ENCODE measurements at regions not wholly inside any gene's neighbourhood (a gene's known extent, or its start where the extent isn't known, plus 50 kb on each side); places are given as distances from the start of the nearest gene placed in this dataset.
"Not testable (repeated sequence)": the region's sequence is repeated elsewhere in the genome, so short reads cannot be mapped to it uniquely, and the experiment has no call there.

DNA sequence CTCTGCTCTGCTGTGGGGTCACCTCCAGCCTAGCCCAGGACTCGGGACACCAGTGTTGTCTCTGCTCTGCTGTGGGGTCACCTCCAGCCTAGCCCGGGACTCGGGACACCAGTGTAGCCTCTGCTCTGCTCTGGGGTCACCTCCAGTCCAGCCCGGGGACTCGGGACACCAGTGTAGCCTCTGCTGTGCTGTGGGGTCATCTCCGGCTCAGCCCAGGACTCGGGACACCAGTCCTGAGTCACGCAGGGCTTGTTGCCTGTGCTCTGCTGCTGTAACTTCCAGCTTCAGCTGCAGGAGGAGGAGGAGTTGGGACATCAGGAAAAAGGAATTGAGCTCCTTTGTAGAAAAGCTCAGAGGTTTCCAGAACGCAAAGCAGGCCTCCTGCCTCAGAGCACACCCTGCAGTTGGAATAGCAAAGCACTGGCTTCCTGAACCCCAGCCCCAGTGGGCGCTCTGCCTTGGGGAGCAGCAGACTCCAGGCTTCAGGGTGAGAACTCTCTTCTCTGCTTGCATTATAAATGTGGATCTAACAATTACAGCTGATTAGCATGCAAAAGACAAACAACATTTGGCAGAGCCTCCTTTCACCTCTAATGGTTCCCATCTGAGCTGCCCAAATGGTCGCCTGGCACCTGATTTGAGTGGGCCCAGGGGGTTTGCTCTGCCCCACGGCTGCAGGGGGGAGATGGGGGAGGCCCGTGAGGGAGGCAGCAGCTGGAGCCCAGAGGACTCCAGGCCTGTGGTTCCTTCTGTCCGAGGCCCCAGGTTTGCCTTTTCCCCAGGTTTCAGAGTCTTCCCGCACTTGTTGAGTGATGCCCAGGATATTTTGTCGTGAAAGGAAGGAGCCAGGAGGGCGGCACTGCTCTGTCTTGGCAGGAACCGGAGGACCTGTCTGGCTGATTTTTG lies 323.7 kb downstream of the ADGRD1 start:
- not testable (repeated sequence) for DNase-seq

DNA sequence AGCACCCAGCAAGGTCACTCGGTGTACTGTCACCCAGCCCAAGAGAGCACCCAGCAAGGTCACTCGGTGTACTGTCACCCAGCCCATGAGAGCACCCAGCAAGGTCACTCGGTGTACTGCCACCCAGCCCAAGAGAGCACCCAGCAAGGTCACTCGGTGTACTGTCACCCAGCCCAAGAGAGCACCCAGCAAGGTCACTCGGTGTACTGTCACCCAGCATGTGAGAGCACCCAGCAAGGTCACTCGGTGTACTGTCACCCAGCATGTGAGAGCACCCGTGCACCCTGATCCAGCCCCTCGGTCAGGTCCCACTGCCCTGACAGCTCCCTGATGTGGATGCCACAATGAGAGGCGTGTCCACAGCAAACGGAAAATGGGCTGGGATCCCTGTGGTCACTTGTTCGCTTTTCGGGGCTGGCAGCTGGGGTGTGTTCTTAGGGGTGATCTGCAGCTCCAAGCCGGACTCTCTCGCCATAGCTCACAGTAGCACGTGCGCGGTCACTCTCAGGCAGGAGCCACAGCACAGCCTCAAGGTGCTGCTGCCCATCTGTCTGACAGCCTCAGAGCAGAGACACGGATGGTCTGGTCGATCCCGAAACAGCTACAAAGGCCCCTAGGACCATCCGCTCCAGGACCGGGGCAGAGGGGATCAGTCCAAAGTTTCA lies 324.9 kb downstream of the ADGRD1 start:
- not testable (repeated sequence) for DNase-seq

DNA sequence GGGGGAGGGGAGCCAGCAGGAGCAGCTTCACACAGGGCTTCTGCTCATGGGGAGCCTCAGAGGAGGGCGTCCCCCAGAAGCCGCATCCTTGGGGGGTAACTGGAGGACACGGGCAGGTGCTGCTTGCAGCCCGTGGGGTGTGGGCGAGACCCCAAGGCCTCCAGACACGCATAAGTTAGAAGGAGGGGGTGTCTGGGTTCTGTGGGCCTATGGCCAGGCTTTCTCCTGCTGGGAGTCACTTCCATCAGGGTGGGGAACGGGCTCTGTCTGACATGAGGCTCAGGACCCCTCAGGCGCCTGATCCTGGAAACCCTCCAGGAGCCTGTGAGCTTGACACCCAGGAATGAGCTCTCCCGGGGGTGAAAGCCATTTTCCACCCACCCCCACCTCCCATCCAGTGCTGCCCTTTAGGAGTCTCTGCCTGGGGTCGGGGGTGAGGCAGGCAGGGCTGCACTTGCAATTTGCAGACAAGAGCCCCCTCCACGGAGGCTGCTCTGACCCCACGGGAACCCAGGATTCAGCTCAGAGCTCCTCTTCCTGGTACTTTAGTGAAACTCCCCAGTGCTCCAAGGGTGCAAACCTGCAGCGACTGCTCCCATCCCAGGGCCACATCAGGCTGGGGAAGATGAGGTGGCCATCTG lies 325.7 kb downstream of the ADGRD1 start:
- no peak for DNase-seq

DNA sequence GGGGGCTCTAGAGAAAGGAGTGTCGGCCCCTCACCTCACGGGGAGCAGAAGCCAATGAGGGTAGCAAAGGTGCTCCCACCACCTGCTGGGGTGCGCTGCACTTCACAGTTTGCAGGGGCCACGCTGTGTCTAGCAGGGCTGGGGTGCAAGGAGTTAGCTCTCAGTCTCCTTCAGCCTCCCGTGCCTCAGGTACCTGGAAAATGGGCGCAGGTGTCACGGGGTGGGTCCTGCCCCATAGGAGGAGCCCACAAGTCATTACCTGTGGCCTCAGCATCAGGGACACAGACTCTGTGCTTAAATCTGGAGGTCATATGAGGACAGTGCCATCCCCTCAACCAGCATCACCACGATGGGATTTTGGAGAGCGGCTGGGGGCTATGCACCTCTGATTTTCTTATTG lies 326.7 kb downstream of the ADGRD1 start:
- DNase-seq: no peak

DNA sequence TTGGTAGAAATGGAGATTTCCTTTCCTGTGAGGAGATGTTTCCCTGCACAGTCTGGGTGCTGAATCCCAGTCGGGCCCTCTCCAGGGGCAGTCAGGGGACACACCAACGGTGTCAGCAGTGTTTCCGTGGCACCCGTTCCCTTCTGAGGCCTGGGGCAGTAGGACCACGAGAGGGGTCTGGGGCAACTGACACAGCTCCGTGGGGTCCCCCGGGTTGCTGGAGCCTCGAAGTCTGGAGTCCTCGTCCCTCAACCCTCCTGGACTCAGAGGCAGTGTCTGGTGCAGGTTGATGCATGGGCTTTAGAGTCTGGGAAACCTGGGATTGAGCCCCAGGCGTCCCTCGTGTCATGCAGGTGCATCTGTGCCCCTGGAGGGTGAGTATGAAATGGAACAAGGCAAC lies 327.3 kb downstream of the ADGRD1 start:
- DNase-seq: no peak

DNA sequence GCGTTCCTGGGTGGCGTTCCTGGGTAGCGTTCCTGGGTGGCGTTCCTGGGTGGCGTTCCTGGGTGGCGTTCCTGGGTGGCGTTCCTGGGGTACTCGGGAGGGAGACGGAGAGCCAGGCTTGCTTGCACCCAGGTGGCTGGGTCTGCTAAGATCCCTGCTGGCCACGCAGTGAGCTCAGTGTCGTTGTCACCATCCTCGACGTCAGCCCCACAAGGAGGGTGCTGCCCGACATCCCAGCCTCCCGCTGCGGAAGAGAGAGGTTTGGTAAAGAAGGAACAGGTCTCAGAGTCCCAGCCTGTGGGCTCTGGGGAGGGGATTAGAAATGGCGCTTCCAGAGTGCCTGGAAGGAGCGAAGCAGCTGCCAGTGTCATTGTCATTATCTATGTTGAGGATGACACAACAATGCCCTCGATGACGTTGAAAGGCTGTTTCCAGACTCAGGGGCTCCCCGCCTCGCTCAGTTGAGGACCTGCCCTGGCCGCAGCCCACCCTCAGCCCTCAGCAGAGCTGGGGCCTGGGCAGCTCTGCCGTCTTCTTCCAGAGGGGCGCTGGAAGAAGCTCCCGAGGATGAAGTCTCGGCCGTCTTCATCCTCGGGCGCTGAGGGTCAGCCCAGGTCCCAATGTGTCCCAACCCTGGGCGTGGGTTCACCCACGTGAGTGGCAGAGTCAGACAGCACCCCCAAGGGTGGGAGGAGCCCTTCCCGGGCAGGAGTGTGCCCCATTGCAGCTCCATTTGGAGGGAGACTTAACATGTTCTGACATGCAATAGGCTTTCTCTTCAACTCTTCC lies 328.8 kb downstream of the ADGRD1 start:
- no peak for DNase-seq

DNA sequence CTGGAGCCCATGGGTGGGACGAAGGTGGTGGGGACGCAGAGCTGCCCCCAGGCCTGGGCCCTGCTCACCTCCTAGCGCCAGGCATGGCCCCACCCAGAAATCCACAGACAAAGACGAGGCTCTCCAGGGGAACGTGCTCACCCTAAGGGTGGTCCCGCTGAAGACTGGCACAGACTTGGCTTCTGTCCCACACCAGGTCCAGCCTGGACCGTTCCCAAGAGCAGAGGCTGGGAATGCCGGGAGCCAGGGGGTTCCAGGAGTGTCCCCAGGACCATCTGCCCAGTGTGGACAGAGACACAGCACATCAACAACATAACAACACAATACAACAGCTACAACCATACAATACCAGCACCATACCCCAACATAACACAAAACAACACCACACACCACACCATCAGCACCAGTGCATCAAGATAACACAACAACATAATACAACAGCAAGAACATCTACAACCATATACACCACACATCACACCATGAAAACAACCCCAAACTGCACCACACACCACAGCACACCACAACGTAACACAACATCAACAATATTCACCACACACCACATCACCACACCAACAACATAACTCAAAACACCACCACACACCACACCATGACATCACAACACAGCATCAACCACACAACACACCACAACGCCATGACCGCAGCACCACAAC lies 329.6 kb downstream of the ADGRD1 start:
- no peak for DNase-seq

DNA sequence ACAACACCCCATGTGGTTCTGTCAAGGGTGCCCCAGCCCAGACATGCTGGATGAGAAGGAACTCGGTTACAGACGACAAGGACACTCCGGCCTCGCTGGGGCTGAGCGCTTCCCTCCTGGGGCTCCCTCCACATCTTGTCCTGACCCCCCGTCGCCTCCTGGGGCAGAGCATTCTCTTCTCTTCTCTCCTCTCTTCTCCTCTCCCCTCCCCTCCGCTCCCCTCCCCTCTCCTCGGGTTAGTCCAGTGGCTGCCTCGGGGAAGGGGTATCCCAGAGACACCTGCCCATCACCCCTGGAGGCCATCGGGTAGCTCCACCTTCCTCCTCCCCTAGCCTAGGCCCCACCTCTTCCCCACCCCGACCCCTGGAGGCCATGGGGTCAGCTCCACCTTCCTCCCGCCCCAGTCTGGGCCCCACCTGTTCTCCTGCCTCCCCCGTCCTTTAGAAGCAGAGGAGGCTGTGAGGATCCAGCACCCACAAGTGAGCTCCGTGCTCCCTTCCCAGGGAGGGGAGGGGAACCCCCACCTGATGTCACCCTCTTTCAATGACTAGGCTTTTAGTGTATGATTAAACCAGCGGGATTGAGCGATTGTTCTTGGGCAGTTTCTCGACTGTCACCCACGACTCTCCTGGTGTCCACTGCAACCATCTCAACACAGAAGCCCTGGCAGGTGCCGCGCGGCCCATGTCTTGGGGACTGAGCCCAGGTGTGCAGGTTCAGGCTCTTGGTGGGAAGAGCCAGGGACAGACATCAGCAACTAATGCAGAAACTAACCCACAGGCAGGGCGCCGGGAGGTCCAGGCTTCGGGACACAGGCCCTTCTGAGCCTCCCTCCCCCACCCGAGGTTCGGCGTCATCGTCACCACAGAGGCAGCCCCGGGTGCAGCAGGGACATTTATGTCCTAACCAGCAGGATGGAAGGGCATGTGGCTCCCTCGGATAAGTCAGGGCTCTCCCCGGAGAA lies 330.4 kb downstream of the ADGRD1 start:
- DNase-seq: not testable (repeated sequence)

DNA sequence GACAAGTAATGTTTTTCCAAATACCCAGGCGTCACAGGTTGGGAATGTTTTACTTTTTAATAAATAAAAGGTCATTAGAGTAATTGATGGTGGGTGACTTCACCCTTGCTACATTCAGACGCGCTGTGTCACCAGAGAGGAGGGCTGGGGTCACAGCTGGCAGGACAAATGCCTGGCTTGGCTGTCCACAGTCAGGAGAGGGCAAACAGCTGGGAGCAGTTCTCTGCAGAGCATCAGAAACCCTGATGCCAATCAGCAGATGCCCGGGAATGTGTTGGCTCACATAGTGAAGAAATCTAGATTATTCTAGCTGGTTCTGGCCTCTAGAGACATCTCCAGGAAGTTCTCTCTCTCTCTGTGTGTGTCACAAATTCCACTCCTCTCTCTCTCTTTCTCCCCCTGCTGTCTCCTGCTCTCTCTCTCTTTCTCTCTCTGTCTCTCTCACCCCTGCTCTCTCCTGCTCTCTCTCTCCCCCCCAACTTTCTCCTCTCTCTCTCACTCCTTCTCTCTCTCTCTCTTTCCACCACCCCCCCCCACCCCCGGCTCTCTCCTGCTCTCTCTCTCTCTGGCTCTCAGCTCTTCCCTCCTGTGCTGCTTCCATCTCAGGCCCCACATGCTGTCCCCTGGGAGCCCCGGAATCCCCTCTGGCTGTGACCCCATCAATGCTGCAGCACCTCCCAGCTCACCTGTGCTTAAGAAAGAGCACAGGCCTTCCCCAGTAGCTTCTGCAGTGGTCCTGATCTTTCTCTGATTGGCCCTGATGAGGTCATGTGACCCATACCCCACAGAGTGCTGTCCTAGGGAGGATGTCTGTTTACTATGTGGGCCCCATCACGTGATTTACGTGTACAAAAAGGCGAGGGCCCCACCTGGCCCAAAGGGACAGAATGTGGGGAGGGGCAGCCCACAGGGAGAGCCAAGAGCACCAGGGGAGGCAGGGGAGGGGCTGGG lies 331.5 kb downstream of the ADGRD1 start:
- not testable (repeated sequence) for DNase-seq

DNA sequence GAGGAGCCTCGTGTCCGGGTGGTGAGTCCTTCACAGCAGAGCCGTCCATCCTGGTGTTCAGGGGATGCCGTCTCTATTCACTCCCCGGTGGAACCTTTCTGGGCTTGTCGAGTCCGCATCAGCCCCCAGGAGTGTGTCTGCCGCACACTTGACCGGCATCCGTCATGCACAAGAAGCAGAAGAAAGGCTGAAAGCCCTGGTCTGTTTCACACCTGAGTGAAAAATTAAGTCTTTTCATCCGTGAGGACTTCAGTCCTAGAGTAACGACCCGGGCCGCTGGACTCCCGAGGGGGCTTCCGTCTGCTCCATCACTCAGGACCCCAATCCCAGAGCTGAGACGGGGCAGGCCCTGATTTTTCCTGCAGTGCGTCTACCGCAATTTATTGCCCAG lies 332.2 kb downstream of the ADGRD1 start:
- DNase-seq: not testable (repeated sequence)

DNA sequence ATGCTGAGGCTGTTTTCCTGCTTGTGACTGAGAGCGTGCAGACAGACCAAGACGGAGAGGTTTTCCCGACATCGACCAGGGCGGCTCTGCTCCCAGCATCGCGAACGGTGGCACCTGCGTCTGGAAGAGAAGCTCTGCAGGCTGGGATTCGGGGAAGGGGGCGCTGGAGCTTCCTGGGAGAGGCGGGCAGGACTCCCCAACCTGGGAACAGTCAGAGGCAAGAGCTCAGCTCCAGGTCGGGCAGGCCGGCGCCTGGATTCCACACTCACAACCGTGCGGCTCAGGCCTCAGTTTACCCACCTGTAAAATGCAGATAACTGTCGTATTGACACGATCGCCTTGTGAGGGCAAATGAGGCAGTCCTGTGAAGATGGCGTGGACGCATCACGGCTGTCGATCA lies 332.6 kb downstream of the ADGRD1 start:
- not testable (repeated sequence) for DNase-seq

DNA sequence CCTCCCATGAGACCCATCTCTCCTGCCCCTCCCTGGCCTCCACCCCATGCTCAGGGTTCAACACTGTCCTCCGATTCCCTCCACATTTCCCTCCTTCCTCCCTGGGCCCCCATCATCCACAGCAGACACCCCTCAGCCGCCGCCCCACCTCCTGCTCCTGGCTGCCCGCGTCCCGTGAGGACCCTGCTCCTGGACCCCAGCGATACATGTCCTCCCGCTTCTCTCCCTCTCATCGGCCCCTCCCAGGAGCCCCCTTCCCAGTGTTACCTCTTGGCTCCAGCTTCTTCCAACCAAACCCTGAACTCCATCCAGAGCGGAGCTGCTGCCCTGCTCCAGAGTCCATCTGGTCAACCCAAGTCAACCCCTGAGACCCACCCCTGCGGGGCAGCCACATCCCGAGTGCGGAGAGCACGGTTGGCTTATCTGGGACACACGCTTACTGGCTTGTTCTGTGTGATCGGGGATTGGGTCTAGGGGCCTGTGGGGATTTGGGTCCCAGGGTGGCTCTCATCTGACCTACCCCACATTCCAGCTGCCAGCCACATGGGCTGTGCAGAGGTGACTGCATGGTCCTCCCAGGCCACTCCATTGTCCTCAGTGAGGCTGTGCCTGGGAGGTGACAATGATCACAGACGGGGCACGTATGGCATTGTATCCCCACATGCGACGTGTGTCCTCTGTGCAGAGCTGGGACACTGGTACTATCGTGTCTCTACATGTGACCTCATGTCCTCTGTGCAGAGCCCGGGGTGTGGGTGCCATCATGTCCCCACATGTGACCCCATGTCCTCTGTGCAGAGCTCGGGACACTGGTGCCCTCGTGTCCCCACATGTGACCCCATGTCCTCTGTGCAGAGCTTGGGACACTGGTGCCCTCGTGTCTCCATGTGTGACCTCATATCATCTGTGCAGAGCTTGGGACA lies 333.6 kb downstream of the ADGRD1 start:
- DNase-seq: no peak

DNA sequence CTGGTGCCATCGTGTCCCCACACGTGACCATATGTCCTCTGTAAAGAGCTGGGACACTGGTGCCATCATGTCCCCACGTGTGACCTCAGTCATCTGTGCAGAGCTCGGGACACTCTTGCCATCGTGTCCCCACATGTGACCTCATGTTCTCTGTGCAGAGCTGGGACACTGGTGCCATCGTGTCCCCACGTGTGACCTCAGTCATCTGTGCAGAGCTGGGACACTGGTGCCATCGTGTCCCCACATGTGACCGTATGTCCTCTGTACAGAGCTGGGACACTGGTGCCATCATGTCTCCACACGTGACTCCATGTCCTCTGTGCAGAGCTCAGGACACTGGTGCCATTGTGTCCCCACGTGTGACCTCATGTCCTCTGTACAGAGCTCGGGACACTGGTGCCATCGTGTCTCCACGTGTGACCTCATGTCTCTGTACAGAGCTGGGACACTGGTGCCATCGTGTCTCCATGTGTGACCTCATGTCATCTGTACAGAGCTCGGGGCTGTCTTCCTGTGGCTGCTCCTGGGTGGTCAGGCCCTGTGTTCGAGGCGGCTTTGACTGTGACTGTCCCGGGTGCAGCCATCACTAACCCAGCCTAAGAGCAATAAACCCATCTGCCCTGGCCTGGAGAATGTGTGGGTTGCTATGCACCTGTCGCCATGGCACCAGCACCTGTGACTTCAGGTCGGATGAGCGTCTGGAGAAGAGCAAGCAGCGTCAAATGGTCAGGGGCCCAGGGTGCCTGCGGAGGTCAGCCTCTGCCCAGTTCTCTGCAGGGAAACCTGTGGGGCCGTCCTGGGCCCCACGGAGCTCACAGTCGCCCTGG lies 334.4 kb downstream of the ADGRD1 start:
- no peak for DNase-seq

DNA sequence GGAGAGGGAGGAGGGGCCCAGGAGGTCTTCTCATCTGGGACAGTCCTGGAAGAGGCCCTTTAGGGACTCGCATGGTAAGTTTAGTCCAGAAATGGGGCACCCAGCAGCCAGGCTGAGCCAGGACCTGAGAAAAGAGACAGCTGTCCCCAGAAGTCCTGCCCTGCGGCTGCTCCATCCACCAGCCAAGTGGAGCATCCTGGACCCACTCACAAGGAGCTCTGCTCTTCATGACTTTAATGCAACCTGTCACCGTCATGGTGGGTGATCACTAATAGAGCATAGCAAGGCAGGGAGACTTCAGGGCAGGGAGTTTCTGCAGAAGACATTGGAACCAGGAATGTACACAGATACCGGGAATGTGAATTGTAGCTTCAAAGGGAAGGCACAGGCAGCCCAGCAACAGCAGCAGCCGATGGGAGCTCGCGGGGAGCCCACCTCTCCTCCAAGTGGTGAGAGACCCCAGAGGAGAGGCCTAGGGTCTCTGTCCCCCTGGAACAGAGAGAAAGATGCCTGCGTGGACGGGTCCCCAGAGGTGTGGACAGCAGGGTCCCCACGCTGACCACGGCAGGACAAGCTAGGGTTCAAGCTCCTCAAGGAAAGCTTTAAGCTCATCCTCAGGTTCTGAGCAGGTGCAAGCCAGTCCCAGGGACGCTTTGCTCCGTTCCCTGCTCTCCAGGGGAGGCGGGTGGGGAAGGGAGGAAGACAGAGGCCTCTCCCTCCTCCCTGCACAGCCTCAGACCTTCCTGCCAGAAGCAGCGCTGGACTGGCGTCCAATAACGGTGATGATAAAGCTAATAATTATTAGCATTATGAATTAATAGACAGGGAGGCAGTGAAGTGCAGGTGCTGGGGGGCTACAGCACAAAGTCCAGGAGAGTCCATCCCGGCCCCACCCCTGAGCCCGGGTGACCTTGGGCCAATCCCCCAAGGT lies 335.3 kb downstream of the ADGRD1 start:
- DNase-seq: peak; percentile 49

DNA sequence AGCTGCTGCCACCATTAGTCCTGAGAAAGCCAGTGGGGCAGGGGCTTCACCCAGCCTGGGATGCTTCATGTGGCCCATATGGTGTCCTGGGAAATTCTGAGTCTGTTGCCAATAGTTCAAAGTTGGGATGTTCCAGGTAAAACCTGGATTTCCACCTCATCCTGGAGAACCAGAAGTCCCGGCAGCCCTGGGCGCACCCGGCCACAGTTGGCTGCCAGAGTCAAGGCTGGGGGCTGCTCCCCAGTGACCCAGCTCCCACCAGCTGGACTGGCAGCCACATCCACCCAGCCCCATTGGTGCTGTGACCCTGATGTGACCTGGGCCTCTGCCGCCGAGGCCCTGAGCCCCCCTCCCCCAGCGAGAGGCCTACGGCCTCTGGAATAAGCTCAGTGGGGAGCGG lies 336.1 kb downstream of the ADGRD1 start:
- DNase-seq: not testable (repeated sequence)

DNA sequence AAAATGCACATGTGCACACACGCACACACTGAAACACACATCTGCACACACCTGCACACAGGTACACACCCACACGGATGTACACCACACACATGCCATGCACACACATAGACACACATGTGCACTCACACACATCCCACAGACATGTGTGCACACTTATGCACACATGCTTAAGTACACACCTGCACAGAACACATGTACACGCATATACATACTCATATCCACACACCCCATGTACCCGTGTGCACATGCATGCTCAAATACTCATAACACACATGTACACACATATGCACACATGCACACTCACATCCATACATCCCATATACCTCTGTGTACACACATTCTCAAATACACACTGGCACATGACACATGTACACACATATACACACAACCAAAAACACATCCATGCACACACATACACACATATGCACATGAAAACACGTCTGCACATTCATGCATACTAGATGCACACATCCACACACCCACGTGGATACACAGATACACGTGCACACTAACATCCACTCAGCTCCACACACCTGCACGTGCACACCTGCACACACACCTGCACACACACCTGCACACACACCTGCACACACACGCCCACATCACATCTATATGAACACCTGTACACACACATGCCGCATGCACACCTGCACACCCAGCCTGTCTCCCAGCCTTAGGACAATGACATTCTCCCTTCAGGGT lies 336.7 kb downstream of the ADGRD1 start:
- DNase-seq: no peak

All from eye (tissue), 1 donor.